Endothelial cell (in vitro differentiated cells): ENCODE measurements at regions not wholly inside any gene's neighbourhood (a gene's known extent, or its start where the extent isn't known, plus 50 kb on each side); places are given as distances from the start of the nearest gene placed in this dataset.

ENCODE experiments used
- DNase-seq: peaks from one replicate; pipeline ENCODE4 v3.0.0; 2021; ENCODE audit warnings: low spot score
- H3K27ac Mint-ChIP-seq: one replicate; pipeline ENCODE4 v1.8.0; 2021; ENCODE audit warnings: mixed read lengths, inconsistent platforms; ENCODE audit not compliant: unreplicated experiment
- H3K27me3 Mint-ChIP-seq: one replicate; pipeline ENCODE4 v1.8.0; 2021; ENCODE audit warnings: mild to moderate bottlenecking, moderate library complexity, mixed read lengths, inconsistent platforms; ENCODE audit not compliant: unreplicated experiment
- H3K36me3 Mint-ChIP-seq: one replicate; pipeline ENCODE4 v1.8.0; 2021; ENCODE audit warnings: mild to moderate bottlenecking, low read depth, mixed read lengths, inconsistent platforms; ENCODE audit not compliant: unreplicated experiment
- H3K4me1 Mint-ChIP-seq: one replicate; pipeline ENCODE4 v1.8.0; 2021; ENCODE audit warnings: mild to moderate bottlenecking, mixed read lengths, inconsistent platforms; ENCODE audit not compliant: unreplicated experiment
- H3K4me3 Mint-ChIP-seq: one replicate; pipeline ENCODE4 v1.8.0; 2021; ENCODE audit warnings: mild to moderate bottlenecking, mixed read lengths, inconsistent platforms; ENCODE audit not compliant: unreplicated experiment
- H3K9me3 Mint-ChIP-seq: one replicate; pipeline ENCODE4 v1.8.0; 2021; ENCODE audit warnings: mixed read lengths, inconsistent platforms; ENCODE audit not compliant: unreplicated experiment
- CTCF ChIP-seq: fragments of 200-600 bp; sonication (generic); IDR thresholded peaks from one replicate; pipeline ENCODE4 v1.5.0; 2021; ENCODE audit warnings: antibody characterized with exemption; ENCODE audit not compliant: unreplicated experiment

GRCh38 chr13:86572115-86572514, 772.9 kb upstream of the SLITRK6 start:
- Mint-ChIP-seq H3K36me3 (no peaks in the 10 kb centered on the region), H3K27me3 (no peaks in the 10 kb centered on the region), H3K4me3 (no peak overlapping the region), H3K4me1 (peaks cover 2% of the 10 kb centered on the region), H3K9me3 (no peaks in the 10 kb centered on the region), H3K27ac (no peak overlapping the region)
- DNase-seq, result no peak
- no peak for TF ChIP-seq CTCF

GRCh38 chr13:86579662-86580061, 780.4 kb upstream of the SLITRK6 start:
- no peaks in the 10 kb centered on the region for H3K9me3 Mint-ChIP-seq
- TF ChIP-seq CTCF, result no peak
- H3K36me3 Mint-ChIP-seq, result no peaks in the 10 kb centered on the region
- no peak overlapping the region for H3K27ac Mint-ChIP-seq
- no peak for DNase-seq
- H3K27me3 Mint-ChIP-seq, result no peaks in the 10 kb centered on the region
- H3K4me3 Mint-ChIP-seq, result no peak overlapping the region
- no peaks in the 10 kb centered on the region for H3K4me1 Mint-ChIP-seq

- Mint-ChIP-seq H3K36me3 (no peaks in the 10 kb centered on the region), H3K4me1 (no peaks in the 10 kb centered on the region), H3K9me3 (no peaks in the 10 kb centered on the region), H3K4me3 (no peak overlapping the region), H3K27ac (no peak overlapping the region), H3K27me3 (no peaks in the 10 kb centered on the region)
- DNase-seq, result no peak
- TF ChIP-seq CTCF, result no peak
Measured at GRCh38 chr13:86581706-86582105, 782.5 kb upstream of the SLITRK6 start.

GRCh38 chr13:86584301-86584700, 785.1 kb upstream of the SLITRK6 start:
- no peak overlapping the region for H3K27ac Mint-ChIP-seq
- peaks cover 2% of the 10 kb centered on the region for H3K27me3 Mint-ChIP-seq
- no peaks in the 10 kb centered on the region for H3K9me3 Mint-ChIP-seq
- no peaks in the 10 kb centered on the region for H3K4me1 Mint-ChIP-seq
- no peak for DNase-seq
- TF ChIP-seq CTCF, result no peak
- no peaks in the 10 kb centered on the region for H3K36me3 Mint-ChIP-seq
- no peak overlapping the region for H3K4me3 Mint-ChIP-seq

GRCh38 chr13:86585835-86586234, 786.6 kb upstream of the SLITRK6 start:
- no peaks in the 10 kb centered on the region for H3K4me1 Mint-ChIP-seq
- H3K36me3 Mint-ChIP-seq, result no peaks in the 10 kb centered on the region
- TF ChIP-seq CTCF, result no peak
- H3K4me3 Mint-ChIP-seq, result no peak overlapping the region
- no peak overlapping the region for H3K27ac Mint-ChIP-seq
- H3K27me3 Mint-ChIP-seq, result peaks cover 2% of the 10 kb centered on the region
- H3K9me3 Mint-ChIP-seq, result no peaks in the 10 kb centered on the region
- DNase-seq, result no peak
